ENCODE measurements at regions not wholly inside any gene's neighbourhood (a gene's known extent, or its start where the extent isn't known, plus 50 kb on each side); places are given as distances from the start of the nearest gene placed in this dataset.

DNA sequence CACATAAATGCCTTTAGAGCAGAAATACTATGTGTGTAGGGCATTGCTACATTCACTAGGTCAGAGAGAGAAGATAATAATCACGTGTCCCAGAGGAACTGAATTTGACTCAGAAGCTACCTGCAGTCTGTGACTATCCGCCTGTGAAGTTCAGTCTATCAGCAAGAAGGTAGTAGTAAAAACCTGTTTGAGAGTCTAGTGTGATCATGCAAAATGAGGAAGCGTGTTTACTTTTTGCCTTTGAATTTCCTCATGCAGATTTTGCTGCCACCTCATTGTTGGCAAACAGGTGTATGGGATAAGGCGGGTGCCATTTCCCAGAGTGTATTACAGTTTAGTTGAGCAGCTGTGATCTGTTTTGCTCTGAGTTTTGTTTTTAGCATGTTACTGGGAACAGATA is 403.9 kb upstream of the FANCL start:
- H3K27ac ChIP-seq (ENCODE audit: low read depth, low read length) = no peak overlapping the region
- no peak overlapping the region for H3K9ac ChIP-seq (ENCODE audit: low read length)
- H3K36me3 ChIP-seq (ENCODE audit: insufficient read depth, low read length) = no peaks in the 10 kb centered on the region
- no peaks in the 10 kb centered on the region for H3K27me3 ChIP-seq (ENCODE audit: control insufficient read depth in 1 of 2, insufficient read depth in 2 of 2, low read length in 2 of 2)
- H3K4me3 ChIP-seq (ENCODE audit: low read depth in 1 of 2, low read length in 2 of 2) = no peak overlapping the region
- H3K4me1 ChIP-seq (ENCODE audit: insufficient read depth, low read length) = no peaks in the 10 kb centered on the region
- no peaks in the 10 kb centered on the region for H3K9me3 ChIP-seq (ENCODE audit: low read length)

DNA sequence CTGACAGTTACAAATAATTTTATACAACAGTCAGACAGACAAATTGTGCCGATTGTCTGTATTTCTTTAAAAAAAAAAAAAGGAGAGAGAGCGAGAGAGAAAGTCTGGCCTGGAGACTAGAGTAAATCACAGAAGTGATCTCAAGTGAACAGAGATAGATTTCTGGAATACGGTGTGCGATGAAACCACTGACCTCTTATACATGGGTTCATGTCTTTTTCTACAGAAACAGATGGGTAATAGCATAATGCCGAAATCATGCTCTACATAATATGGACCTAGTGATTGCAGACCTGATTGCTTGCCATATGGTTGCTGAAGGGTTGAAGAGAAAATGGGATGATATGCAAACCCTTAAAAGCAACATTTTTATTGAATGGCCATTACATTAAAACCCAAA is 403.3 kb upstream of the FANCL start:
- Histone ChIP-seq H3K9ac (ENCODE audit: low read length) (no peak overlapping the region), H3K4me1 (ENCODE audit: insufficient read depth, low read length) (no peaks in the 10 kb centered on the region), H3K27ac (ENCODE audit: low read depth, low read length) (no peak overlapping the region), H3K27me3 (ENCODE audit: control insufficient read depth in 1 of 2, insufficient read depth in 2 of 2, low read length in 2 of 2) (no peaks in the 10 kb centered on the region), H3K4me3 (ENCODE audit: low read depth in 1 of 2, low read length in 2 of 2) (no peak overlapping the region), H3K36me3 (ENCODE audit: insufficient read depth, low read length) (no peaks in the 10 kb centered on the region), H3K9me3 (ENCODE audit: low read length) (no peaks in the 10 kb centered on the region)

DNA sequence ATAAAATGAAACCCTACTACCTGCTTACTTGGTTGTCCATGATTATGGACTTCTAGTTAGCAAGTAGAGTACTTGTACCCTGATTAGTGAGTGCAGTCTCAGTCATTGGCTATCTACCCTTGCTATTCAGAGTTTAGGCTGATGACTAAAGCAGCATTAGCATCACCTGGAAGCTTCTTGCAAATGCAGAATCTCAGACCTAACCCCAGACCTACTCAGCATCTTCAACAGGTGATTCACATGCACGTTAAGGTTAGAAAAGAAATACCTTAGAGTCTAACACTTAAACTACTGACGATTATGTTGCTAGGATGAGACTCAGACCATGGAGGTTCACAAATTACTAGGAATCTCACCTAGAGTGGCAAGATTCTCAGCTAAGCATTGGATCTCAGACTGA is 399.9 kb upstream of the FANCL start:
- no peak overlapping the region for H3K27ac ChIP-seq (ENCODE audit: low read depth, low read length)
- H3K27me3 ChIP-seq (ENCODE audit: control insufficient read depth in 1 of 2, insufficient read depth in 2 of 2, low read length in 2 of 2) = no peaks in the 10 kb centered on the region
- no peaks in the 10 kb centered on the region for H3K9me3 ChIP-seq (ENCODE audit: low read length)
- H3K4me3 ChIP-seq (ENCODE audit: low read depth in 1 of 2, low read length in 2 of 2) = no peak overlapping the region
- no peak overlapping the region for H3K9ac ChIP-seq (ENCODE audit: low read length)
- H3K4me1 ChIP-seq (ENCODE audit: insufficient read depth, low read length) = no peaks in the 10 kb centered on the region
- H3K36me3 ChIP-seq (ENCODE audit: insufficient read depth, low read length) = no peaks in the 10 kb centered on the region

DNA sequence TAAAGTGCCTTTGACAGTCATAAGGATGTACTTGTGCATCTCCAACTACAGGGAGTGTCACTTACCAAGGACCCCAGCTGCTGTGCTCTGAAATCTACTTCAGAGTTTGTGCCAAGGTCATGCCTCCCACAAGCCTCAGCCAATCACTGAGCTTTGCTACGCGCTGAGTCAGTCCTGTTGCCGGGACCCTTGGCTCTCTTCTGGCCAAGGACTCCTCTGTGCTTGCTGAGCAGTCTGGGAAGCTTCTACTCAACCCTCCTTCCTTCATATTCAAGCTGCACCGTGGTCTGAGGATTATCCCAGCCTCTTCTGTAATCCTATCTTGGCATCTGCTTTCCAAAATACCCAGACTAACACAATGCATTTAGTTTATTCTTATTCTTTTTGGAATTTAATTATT is 398.9 kb upstream of the FANCL start:
- Histone ChIP-seq H3K27ac (ENCODE audit: low read depth, low read length) (no peak overlapping the region), H3K4me1 (ENCODE audit: insufficient read depth, low read length) (no peaks in the 10 kb centered on the region), H3K9me3 (ENCODE audit: low read length) (no peaks in the 10 kb centered on the region), H3K36me3 (ENCODE audit: insufficient read depth, low read length) (no peaks in the 10 kb centered on the region), H3K4me3 (ENCODE audit: low read depth in 1 of 2, low read length in 2 of 2) (no peak overlapping the region), H3K27me3 (ENCODE audit: control insufficient read depth in 1 of 2, insufficient read depth in 2 of 2, low read length in 2 of 2) (no peaks in the 10 kb centered on the region), H3K9ac (ENCODE audit: low read length) (no peak overlapping the region)

DNA sequence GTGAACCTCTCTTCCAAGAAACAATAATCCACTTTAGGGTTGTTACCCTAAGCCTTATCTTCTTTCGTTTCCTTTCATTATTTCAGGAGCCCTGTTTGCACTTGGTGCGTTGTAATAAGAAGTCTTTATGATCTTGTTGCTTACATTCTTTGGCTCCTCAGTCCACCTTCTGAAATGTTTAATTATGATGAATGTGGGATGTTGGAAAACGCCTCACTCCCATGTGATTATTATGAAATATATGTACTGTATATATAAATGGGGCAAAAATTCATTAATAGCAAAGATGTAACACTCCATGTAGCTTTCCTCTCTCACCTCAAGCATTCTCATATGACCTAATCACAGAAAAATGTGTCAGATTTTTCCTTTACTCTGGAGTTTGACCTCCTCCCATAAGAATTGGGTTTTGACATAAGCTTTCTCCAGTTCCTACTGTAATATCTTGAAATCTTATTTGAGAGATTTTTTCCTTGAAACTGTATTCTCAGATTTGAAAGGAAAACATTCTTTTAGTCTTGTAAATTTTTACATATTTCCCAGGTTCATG is 397.2 kb upstream of the FANCL start:
- H3K36me3 ChIP-seq (ENCODE audit: insufficient read depth, low read length) = no peaks in the 10 kb centered on the region
- H3K27ac ChIP-seq (ENCODE audit: low read depth, low read length) = no peak overlapping the region
- no peaks in the 10 kb centered on the region for H3K4me1 ChIP-seq (ENCODE audit: insufficient read depth, low read length)
- H3K9ac ChIP-seq (ENCODE audit: low read length) = no peak overlapping the region
- H3K9me3 ChIP-seq (ENCODE audit: low read length) = no peaks in the 10 kb centered on the region
- no peaks in the 10 kb centered on the region for H3K27me3 ChIP-seq (ENCODE audit: control insufficient read depth in 1 of 2, insufficient read depth in 2 of 2, low read length in 2 of 2)
- no peak overlapping the region for H3K4me3 ChIP-seq (ENCODE audit: low read depth in 1 of 2, low read length in 2 of 2)

DNA sequence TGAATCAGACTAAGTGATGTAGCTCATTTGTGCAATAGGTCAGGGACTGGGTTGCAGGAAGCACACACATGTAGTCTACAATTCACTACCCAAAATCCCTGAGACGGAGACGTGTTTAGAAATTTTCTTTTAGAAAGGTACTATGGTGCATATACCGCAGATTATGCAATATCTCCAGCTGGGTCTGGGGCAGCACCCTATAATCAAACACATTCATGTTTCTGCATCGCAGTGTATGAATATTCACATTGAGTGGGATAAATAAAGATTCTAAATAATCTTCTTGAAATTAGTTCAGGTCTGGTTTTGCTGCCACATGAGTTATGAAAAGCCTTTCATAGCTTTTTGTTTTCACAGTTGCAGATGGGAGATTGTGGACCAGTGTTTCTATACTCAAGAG is 395.7 kb upstream of the FANCL start:
- H3K36me3 ChIP-seq (ENCODE audit: insufficient read depth, low read length) = no peaks in the 10 kb centered on the region
- no peak overlapping the region for H3K27ac ChIP-seq (ENCODE audit: low read depth, low read length)
- no peak overlapping the region for H3K4me3 ChIP-seq (ENCODE audit: low read depth in 1 of 2, low read length in 2 of 2)

DNA sequence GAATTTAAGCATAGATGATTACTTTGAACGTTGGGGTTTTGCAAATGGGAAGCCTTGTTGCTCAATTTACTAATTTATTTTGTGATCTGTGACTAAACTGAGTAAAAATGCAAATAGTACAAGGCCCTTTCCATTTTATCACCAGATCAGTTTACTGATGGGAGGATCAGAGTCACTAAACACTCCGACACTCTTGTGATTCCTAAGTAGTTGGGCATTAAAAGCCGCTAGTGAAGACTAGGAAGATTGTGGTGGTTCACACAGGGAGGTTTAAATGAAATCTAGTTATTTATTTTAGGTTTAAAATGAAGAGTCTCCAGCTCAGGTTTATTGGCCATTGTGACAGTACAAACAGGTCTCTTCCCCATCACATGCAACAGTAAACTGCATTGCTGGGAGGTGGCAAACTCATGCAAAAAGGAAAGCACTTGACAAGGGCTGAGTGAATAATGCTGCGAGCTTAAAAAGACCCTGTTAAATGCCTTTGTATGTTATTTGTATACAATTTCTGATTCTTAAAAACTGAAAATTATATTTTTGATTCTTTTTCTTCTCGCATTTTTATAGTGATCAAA is 394.8 kb upstream of the FANCL start:
- no peaks in the 10 kb centered on the region for H3K4me1 ChIP-seq (ENCODE audit: insufficient read depth, low read length)
- H3K27ac ChIP-seq (ENCODE audit: low read depth, low read length) = no peak overlapping the region
- no peak overlapping the region for H3K4me3 ChIP-seq (ENCODE audit: low read depth in 1 of 2, low read length in 2 of 2)
- H3K9ac ChIP-seq (ENCODE audit: low read length) = no peak overlapping the region
- H3K36me3 ChIP-seq (ENCODE audit: insufficient read depth, low read length) = no peaks in the 10 kb centered on the region
- H3K27me3 ChIP-seq (ENCODE audit: control insufficient read depth in 1 of 2, insufficient read depth in 2 of 2, low read length in 2 of 2) = no peaks in the 10 kb centered on the region
- no peaks in the 10 kb centered on the region for H3K9me3 ChIP-seq (ENCODE audit: low read length)

More for the DNA sequence above, 395.7 kb upstream of the FANCL start:
- Histone ChIP-seq H3K4me1 (ENCODE audit: insufficient read depth, low read length) (no peaks in the 10 kb centered on the region), H3K9ac (ENCODE audit: low read length) (no peak overlapping the region), H3K9me3 (ENCODE audit: low read length) (no peaks in the 10 kb centered on the region), H3K27me3 (ENCODE audit: control insufficient read depth in 1 of 2, insufficient read depth in 2 of 2, low read length in 2 of 2) (no peaks in the 10 kb centered on the region)

DNA sequence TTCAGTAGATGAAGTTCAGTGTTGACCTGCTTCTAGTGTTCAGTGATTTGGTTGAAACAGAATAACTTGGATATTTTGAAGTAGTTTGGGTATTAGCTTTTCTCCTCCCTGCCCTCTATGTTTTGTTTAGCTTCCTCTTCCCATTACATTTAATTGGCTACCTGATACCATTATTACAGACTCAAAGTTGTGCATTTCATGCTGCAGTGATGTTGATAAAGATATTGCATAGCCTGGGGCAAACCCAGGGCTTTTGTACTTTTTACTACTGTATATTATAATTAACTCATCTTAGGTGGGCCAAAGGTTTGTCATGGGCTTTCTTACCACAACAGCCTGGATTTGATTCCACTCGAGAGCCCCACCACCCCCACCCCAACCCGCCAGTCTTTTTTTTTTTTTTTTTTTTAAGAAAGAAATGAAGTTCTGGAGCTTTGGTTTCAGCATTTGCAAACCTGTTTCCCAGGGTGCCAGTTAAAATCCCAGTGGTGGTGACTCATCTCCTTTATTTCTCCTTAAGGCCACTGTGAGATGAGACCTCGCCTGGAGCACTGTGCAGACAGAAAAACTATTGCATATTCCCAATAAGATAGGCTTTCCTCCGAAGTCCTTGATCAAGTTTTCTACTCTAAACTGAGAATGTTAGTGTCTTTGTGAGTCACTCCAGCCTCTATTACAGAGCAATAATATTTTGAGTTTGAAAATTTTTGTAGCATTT is 393.7 kb upstream of the FANCL start:
- H3K36me3 ChIP-seq (ENCODE audit: insufficient read depth, low read length) = no peaks in the 10 kb centered on the region
- H3K4me1 ChIP-seq (ENCODE audit: insufficient read depth, low read length) = no peaks in the 10 kb centered on the region
- no peak overlapping the region for H3K9ac ChIP-seq (ENCODE audit: low read length)
- H3K27me3 ChIP-seq (ENCODE audit: control insufficient read depth in 1 of 2, insufficient read depth in 2 of 2, low read length in 2 of 2) = no peaks in the 10 kb centered on the region
- H3K9me3 ChIP-seq (ENCODE audit: low read length) = no peaks in the 10 kb centered on the region
- no peak overlapping the region for H3K27ac ChIP-seq (ENCODE audit: low read depth, low read length)
- no peak overlapping the region for H3K4me3 ChIP-seq (ENCODE audit: low read depth in 1 of 2, low read length in 2 of 2)

DNA sequence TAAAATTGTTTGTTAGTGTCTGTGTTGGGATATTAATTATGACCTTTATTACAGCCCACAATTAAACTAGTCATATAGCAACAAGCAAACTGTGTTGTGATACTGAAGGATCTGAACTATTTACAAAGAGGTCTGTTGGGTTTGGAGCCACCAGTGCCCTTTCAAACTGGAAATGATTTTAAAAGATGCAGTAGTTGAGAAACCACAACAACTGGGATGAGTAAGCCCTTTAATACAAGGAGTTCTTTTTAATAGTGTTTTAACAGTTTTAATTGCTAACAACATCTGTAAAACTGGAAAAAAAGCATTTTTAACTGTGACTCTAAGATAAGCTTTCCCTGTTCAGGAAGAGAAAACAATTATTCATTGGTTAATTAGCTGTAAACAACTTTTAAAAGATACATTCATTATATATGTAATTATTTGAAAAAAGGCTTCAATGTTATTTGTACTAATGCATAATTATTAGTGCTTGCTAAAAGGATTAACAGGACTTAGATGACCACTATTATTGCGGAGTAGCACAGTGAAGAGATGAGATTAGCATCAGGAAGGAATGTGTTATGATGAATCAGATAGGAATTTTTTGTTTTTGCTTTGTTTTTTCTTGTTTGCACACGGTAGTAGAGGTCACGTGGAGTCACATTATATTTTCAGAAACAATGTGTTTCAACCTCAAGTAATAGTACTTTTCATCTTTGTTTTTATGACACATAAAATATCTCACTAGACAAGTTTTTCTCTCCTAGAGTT is 392.7 kb upstream of the FANCL start:
- H3K9me3 ChIP-seq (ENCODE audit: low read length) = no peaks in the 10 kb centered on the region
- H3K27me3 ChIP-seq (ENCODE audit: control insufficient read depth in 1 of 2, insufficient read depth in 2 of 2, low read length in 2 of 2) = no peaks in the 10 kb centered on the region
- H3K9ac ChIP-seq (ENCODE audit: low read length) = no peak overlapping the region
- no peaks in the 10 kb centered on the region for H3K4me1 ChIP-seq (ENCODE audit: insufficient read depth, low read length)
- no peak overlapping the region for H3K27ac ChIP-seq (ENCODE audit: low read depth, low read length)
- no peaks in the 10 kb centered on the region for H3K36me3 ChIP-seq (ENCODE audit: insufficient read depth, low read length)
- no peak overlapping the region for H3K4me3 ChIP-seq (ENCODE audit: low read depth in 1 of 2, low read length in 2 of 2)

DNA sequence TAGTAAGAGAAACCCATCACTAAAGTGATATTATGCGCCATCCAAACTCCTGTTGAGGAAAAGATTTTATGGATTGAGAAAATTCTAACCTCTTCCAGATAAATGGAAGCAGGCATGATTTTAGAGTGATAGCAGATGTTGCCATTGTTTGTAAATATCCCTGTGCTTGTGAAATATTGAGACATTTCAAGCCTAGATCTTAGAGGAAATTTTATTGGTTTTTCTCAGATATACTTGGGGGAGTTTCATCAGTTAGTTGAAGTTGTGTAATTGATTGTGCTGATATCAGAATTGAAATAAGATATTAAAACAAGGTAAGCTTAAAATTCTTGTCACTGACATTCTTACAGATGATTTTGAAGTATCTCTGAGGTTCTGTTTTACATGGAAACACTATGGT is 390.9 kb upstream of the FANCL start:
- H3K9ac ChIP-seq (ENCODE audit: low read length) = no peak overlapping the region
- no peaks in the 10 kb centered on the region for H3K36me3 ChIP-seq (ENCODE audit: insufficient read depth, low read length)

DNA sequence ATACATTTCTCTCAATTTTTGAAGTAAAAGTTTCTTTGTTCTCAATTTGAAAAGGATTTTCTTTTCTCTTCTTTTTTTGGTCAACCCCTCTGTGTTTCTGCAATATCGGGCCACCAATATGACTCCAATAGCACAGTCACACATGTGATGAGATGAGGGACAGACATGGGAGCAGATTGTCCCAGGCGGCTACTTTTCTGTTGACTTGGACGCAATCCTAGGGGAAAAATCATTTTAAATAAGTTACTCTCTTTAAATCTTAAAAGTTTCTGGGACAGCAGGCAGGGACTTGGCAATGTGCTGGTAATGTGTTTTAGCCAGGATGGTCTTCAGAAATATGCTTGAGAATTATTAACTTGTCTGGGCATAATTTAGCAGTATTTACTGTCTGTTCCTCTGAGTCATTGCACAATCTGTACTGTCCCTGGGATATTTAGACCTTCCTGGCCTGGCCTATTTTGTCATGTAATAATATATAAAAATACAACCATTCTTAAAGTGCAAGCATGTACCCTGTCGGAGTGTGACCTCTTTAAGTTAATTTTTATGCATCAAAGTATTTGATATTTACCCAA is 388.5 kb upstream of the FANCL start:
- Histone ChIP-seq H3K27ac (ENCODE audit: low read depth, low read length) (no peak overlapping the region), H3K4me3 (ENCODE audit: low read depth in 1 of 2, low read length in 2 of 2) (no peak overlapping the region)

More for the DNA sequence above, 390.9 kb upstream of the FANCL start:
- no peaks in the 10 kb centered on the region for H3K4me1 ChIP-seq (ENCODE audit: insufficient read depth, low read length)
- no peaks in the 10 kb centered on the region for H3K9me3 ChIP-seq (ENCODE audit: low read length)
- H3K4me3 ChIP-seq (ENCODE audit: low read depth in 1 of 2, low read length in 2 of 2) = no peak overlapping the region
- no peak overlapping the region for H3K27ac ChIP-seq (ENCODE audit: low read depth, low read length)
- no peaks in the 10 kb centered on the region for H3K27me3 ChIP-seq (ENCODE audit: control insufficient read depth in 1 of 2, insufficient read depth in 2 of 2, low read length in 2 of 2)

More for the DNA sequence above, 388.5 kb upstream of the FANCL start:
- Histone ChIP-seq H3K36me3 (ENCODE audit: insufficient read depth, low read length) (no peaks in the 10 kb centered on the region), H3K9me3 (ENCODE audit: low read length) (no peaks in the 10 kb centered on the region), H3K9ac (ENCODE audit: low read length) (no peak overlapping the region), H3K27me3 (ENCODE audit: control insufficient read depth in 1 of 2, insufficient read depth in 2 of 2, low read length in 2 of 2) (no peaks in the 10 kb centered on the region), H3K4me1 (ENCODE audit: insufficient read depth, low read length) (no peaks in the 10 kb centered on the region)

All from muscle layer of colon (tissue), 2 donors.